Fibroblast of lung (primary cell): ENCODE measurements at regions not wholly inside any gene's neighbourhood (a gene's known extent, or its start where the extent isn't known, plus 50 kb on each side); places are given as distances from the start of the nearest gene placed in this dataset.

ENCODE experiments used
- DNase-seq, 2 donors: peaks; one replicate each; pipeline versions ENCODE4 v3.0.0 to v3.0.0-alpha.2; 2010; ENCODE audit warnings: low read depth in 2 of 2
- H2AFZ ChIP-seq: 2 replicates; pipeline ENCODE4 v1.5.1; 2012; ENCODE audit warnings: low read length, control low read depth, inconsistent platforms
- H3K27ac ChIP-seq: 2 replicates; pipeline ENCODE4 v1.5.1; 2011; ENCODE audit warnings: low read length, control low read depth; ENCODE audit not compliant: insufficient read depth
- H3K27me3 ChIP-seq: 2 replicates; pipeline ENCODE4 v1.5.1; 2011; ENCODE audit warnings: mild to moderate bottlenecking, low read length; ENCODE audit not compliant: control insufficient read depth, insufficient read depth
- H3K36me3 ChIP-seq: 2 replicates; pipeline ENCODE4 v1.5.1; 2011; ENCODE audit warnings: low read length; ENCODE audit not compliant: control insufficient read depth, insufficient read depth
- H3K4me1 ChIP-seq: 2 replicates; pipeline ENCODE4 v1.5.1; 2011; ENCODE audit warnings: low read length; ENCODE audit not compliant: control insufficient read depth, insufficient read depth; ENCODE audit errors: extremely low read depth
- H3K4me2 ChIP-seq: 2 replicates; pipeline ENCODE4 v1.5.1; 2011; ENCODE audit warnings: low read length, control low read depth; ENCODE audit not compliant: insufficient read depth; ENCODE audit errors: extremely low read depth
- H3K4me3 ChIP-seq, 4 experiments: fragments of 200-600 bp in 1 of 4; sonication (generic) in 1 of 4; replicated peaks in 1 of 4; 2 replicates each; pipeline ENCODE4 v1.5.1; 2011 to 2016; ENCODE audit warnings: low read length in 4 of 4, low read depth in 3 of 4, mild to moderate bottlenecking in 3 of 4, control low read depth in 2 of 4, inconsistent platforms in 1 of 4, mixed read lengths in 1 of 4; ENCODE audit not compliant: insufficient read depth in 1 of 4; ENCODE audit errors: control extremely low read depth in 1 of 4
- H3K79me2 ChIP-seq: 2 replicates; pipeline ENCODE4 v1.5.1; 2012; ENCODE audit warnings: mild to moderate bottlenecking, low read length, inconsistent platforms; ENCODE audit not compliant: control insufficient read depth, insufficient read depth
- H3K9ac ChIP-seq: 2 replicates; pipeline ENCODE4 v1.5.1; 2011; ENCODE audit warnings: mild to moderate bottlenecking, low read length, control low read depth; ENCODE audit not compliant: insufficient read depth
- H3K9me3 ChIP-seq: 2 replicates; pipeline ENCODE4 v1.5.1; 2012; ENCODE audit warnings: low read depth, low read length; ENCODE audit not compliant: control insufficient read depth, insufficient read depth
- H4K20me1 ChIP-seq: 2 replicates; pipeline ENCODE4 v1.5.1; 2011; ENCODE audit warnings: low read length; ENCODE audit not compliant: control insufficient read depth, insufficient read depth; ENCODE audit errors: extremely low read depth
- EZH2 ChIP-seq: IDR thresholded peaks from 2 replicates; pipeline ENCODE4 v1.5.1; 2012; ENCODE audit warnings: low read length, control low read depth, mild to moderate bottlenecking; ENCODE audit errors: missing control alignments
- TF ChIP-seq, protein P1 (sequence below), 2 donors: IDR thresholded peaks in 1 of 2; conservative IDR thresholded peaks in 1 of 2; 1 replicate in 1 of 2; 2 replicates in 1 of 2; pipeline ENCODE4 v1.5.1; 2011 to 2012; ENCODE audit warnings: low read length in 2 of 2, control low read depth in 1 of 2, inconsistent platforms in 1 of 2, low read depth in 1 of 2, mild to moderate bottlenecking in 1 of 2

GRCh38 chr1:71270394-71270915 is 189.6 kb upstream of the ZRANB2 start:
- no peaks in the 10 kb centered on the region for H4K20me1 ChIP-seq
- TF ChIP-seq, protein P1, sequence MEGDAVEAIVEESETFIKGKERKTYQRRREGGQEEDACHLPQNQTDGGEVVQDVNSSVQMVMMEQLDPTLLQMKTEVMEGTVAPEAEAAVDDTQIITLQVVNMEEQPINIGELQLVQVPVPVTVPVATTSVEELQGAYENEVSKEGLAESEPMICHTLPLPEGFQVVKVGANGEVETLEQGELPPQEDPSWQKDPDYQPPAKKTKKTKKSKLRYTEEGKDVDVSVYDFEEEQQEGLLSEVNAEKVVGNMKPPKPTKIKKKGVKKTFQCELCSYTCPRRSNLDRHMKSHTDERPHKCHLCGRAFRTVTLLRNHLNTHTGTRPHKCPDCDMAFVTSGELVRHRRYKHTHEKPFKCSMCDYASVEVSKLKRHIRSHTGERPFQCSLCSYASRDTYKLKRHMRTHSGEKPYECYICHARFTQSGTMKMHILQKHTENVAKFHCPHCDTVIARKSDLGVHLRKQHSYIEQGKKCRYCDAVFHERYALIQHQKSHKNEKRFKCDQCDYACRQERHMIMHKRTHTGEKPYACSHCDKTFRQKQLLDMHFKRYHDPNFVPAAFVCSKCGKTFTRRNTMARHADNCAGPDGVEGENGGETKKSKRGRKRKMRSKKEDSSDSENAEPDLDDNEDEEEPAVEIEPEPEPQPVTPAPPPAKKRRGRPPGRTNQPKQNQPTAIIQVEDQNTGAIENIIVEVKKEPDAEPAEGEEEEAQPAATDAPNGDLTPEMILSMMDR (conservative IDR thresholded peaks at IDR 0.05 in 1 of 2, IDR thresholded peaks at IDR 0.05 in 1 of 2; ENCODE audit: low read depth in 1 of 2, low read length in 2 of 2) = no peak
- TF ChIP-seq EZH2 = no peak
- H3K9ac ChIP-seq = no peak overlapping the region
- H3K27ac ChIP-seq = no peak overlapping the region
- no peaks in the 10 kb centered on the region for H3K79me2 ChIP-seq
- H3K9me3 ChIP-seq = no peaks in the 10 kb centered on the region
- H2AFZ ChIP-seq = no peak overlapping the region
- H3K27me3 ChIP-seq = no peaks in the 10 kb centered on the region
- H3K4me3 ChIP-seq = no peak overlapping the region
- no peak for DNase-seq
- H3K4me2 ChIP-seq = no peak overlapping the region
- no peaks in the 10 kb centered on the region for H3K36me3 ChIP-seq
- no peaks in the 10 kb centered on the region for H3K4me1 ChIP-seq

DNA sequence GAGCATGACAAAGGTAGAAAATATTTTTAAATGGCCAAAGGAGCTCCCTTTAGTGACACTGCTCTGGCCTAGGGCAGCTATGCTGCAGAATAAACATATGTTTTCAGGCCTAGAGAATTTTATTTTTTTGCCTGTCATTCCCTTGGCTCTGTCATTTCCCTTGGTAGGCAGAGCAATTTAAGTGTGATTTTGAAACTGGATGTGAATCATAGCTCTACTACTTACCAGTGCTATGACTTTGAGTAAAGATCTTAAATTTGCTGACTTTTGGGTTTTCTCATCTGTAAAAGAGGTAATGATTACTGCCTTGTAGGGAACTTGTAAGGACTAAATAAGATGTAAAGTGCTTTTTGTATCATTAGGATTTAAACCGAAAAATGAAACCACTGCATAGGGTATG is 189.0 kb upstream of the ZRANB2 start:
- H4K20me1 ChIP-seq = no peaks in the 10 kb centered on the region
- TF ChIP-seq, protein P1 (conservative IDR thresholded peaks at IDR 0.05 in 1 of 2, IDR thresholded peaks at IDR 0.05 in 1 of 2; ENCODE audit: low read depth in 1 of 2, low read length in 2 of 2) = no peak
- TF ChIP-seq EZH2 = no peak
- H3K79me2 ChIP-seq = no peaks in the 10 kb centered on the region
- H3K4me1 ChIP-seq = no peaks in the 10 kb centered on the region
- no peak overlapping the region for H3K4me2 ChIP-seq
- H3K27me3 ChIP-seq = no peaks in the 10 kb centered on the region
- no peak overlapping the region for H2AFZ ChIP-seq
- H3K36me3 ChIP-seq = no peaks in the 10 kb centered on the region
- H3K9me3 ChIP-seq = no peaks in the 10 kb centered on the region
- no peak for DNase-seq
- no peak overlapping the region for H3K27ac ChIP-seq
- H3K4me3 ChIP-seq = no peak overlapping the region
- H3K9ac ChIP-seq = no peak overlapping the region

DNA sequence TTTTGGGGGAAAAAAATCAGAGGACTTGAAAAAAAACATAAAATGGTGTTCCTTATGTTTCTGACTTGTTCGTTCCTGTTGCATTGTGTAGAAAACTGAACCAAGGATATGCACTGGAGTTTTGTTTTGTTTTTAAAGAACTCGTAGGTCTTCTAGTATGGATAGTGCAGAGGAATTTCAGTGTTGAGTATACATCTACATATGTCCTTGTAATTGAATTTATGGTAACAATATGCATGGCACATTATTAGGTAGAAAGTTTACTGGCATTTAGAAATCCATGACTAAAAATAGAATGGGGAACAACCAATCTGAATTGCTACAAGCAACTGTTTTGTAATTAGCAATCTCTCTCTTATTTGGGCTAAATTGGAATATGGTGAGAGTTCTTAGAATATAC is 188.3 kb upstream of the ZRANB2 start:
- no peaks in the 10 kb centered on the region for H3K9me3 ChIP-seq
- no peak overlapping the region for H3K9ac ChIP-seq
- no peak overlapping the region for H3K4me3 ChIP-seq
- no peaks in the 10 kb centered on the region for H3K79me2 ChIP-seq
- no peak for TF ChIP-seq EZH2
- TF ChIP-seq, protein P1 (conservative IDR thresholded peaks at IDR 0.05 in 1 of 2, IDR thresholded peaks at IDR 0.05 in 1 of 2; ENCODE audit: low read depth in 1 of 2, low read length in 2 of 2) = no peak
- DNase-seq = no peak
- H3K4me2 ChIP-seq = no peak overlapping the region
- no peaks in the 10 kb centered on the region for H4K20me1 ChIP-seq
- H3K4me1 ChIP-seq = no peaks in the 10 kb centered on the region
- no peak overlapping the region for H2AFZ ChIP-seq
- H3K27ac ChIP-seq = no peak overlapping the region
- H3K27me3 ChIP-seq = no peaks in the 10 kb centered on the region
- H3K36me3 ChIP-seq = no peaks in the 10 kb centered on the region
